ENCODE measurements at regions not wholly inside any gene's neighbourhood (a gene's known extent, or its start where the extent isn't known, plus 50 kb on each side); places are given as distances from the start of the nearest gene placed in this dataset.

DNA sequence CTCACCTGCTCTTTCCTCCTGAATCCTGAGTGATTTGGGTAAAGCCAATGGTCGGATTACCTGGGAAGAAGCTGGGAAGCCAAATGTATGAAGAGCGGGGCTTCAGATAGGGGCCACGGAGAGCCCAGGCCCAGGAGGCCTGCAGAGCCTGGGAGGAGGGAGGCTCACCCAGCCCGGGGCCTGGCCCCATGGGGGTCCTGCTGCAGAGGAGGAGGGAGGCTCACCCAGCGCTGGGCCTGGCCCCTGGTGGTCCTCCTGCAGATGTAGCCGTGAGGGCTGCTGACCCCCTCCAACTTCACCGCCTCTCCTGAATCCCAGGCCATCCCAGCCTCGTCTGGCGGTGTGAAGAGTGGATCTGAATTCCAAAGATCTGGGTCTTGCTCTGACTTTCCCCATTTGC, 368.4 kb downstream of the THBS2 start:
- TF ChIP-seq, protein P1, sequence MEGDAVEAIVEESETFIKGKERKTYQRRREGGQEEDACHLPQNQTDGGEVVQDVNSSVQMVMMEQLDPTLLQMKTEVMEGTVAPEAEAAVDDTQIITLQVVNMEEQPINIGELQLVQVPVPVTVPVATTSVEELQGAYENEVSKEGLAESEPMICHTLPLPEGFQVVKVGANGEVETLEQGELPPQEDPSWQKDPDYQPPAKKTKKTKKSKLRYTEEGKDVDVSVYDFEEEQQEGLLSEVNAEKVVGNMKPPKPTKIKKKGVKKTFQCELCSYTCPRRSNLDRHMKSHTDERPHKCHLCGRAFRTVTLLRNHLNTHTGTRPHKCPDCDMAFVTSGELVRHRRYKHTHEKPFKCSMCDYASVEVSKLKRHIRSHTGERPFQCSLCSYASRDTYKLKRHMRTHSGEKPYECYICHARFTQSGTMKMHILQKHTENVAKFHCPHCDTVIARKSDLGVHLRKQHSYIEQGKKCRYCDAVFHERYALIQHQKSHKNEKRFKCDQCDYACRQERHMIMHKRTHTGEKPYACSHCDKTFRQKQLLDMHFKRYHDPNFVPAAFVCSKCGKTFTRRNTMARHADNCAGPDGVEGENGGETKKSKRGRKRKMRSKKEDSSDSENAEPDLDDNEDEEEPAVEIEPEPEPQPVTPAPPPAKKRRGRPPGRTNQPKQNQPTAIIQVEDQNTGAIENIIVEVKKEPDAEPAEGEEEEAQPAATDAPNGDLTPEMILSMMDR (IDR thresholded peaks at IDR 0.05; ENCODE audit: insufficient read depth, low read depth, low read length), result no peak
- no peak for TF ChIP-seq EZH2 (IDR thresholded peaks at IDR 0.05; ENCODE audit: insufficient read depth, low read length)
